B cell (primary cell): ENCODE measurements at regions not wholly inside any gene's neighbourhood (a gene's known extent, or its start where the extent isn't known, plus 50 kb on each side); places are given as distances from the start of the nearest gene placed in this dataset.

ENCODE experiments used
- CTCF ChIP-seq: fragments of 200-600 bp; IDR thresholded peaks from one replicate; pipeline ENCODE4 v1.8.0; 2022; ENCODE audit warnings: antibody characterized with exemption, mild to moderate bottlenecking
- EZH2 ChIP-seq: IDR thresholded peaks from 2 replicates; pipeline ENCODE4 v1.6.1; 2012; ENCODE audit warnings: borderline replicate concordance, low read depth, mild to moderate bottlenecking, moderate library complexity, low read length; ENCODE audit not compliant: insufficient read depth, poor library complexity, severe bottlenecking

GRCh38 chr11:37811349-37811748, 1213.3 kb upstream of the RAG2 start:
- no peak for TF ChIP-seq CTCF
- TF ChIP-seq EZH2: no peak
